ENCODE measurements at regions not wholly inside any gene's neighbourhood (a gene's known extent, or its start where the extent isn't known, plus 50 kb on each side); places are given as distances from the start of the nearest gene placed in this dataset.
"Not testable (repeated sequence)": the region's sequence is repeated elsewhere in the genome, so short reads cannot be mapped to it uniquely, and the experiment has no call there.

GRCh38 chr4:26244138-26244537 lies 76.7 kb upstream of the RBPJ start:
- H4K12ac ChIP-seq (ENCODE audit: low read depth, low read length); H2BK120ac ChIP-seq (ENCODE audit: insufficient read depth, low read length, poor library complexity); H2BK12ac ChIP-seq (ENCODE audit: low read length); H3K18ac ChIP-seq (ENCODE audit: low read length); H3K27ac ChIP-seq (ENCODE audit: low read depth, low read length); H4K91ac ChIP-seq (ENCODE audit: low read depth, low read length); DNase-seq; H4K8ac ChIP-seq (ENCODE audit: low read depth, low read length); H3K79me1 ChIP-seq (ENCODE audit: low read length); H3K4me3 ChIP-seq (ENCODE audit: low read depth, low read length); H2BK5ac ChIP-seq (ENCODE audit: low read depth, low read length, poor library complexity); H3K4me2 ChIP-seq (ENCODE audit: low read length); H3K4ac ChIP-seq (ENCODE audit: low read depth, low read length); H3K27me3 ChIP-seq (ENCODE audit: insufficient read depth, low read length); H3K9ac ChIP-seq (ENCODE audit: low read length); H3K14ac ChIP-seq (ENCODE audit: low read length); H3K4me1 ChIP-seq (ENCODE audit: control insufficient read depth in 1 of 2, insufficient read depth in 2 of 2, low read length in 2 of 2); H3K9me3 ChIP-seq (ENCODE audit: insufficient read depth, low read depth, low read length); H3K79me2 ChIP-seq (ENCODE audit: control insufficient read depth, insufficient read depth, low read length, poor library complexity); H3K36me3 ChIP-seq (ENCODE audit: control insufficient read depth in 1 of 2, insufficient read depth in 2 of 2, low read length in 2 of 2); H3K23ac ChIP-seq (ENCODE audit: low read length); H2AK5ac ChIP-seq (ENCODE audit: low read length); H2AFZ ChIP-seq (ENCODE audit: insufficient read depth, low read length, poor library complexity): not testable (repeated sequence)
- WGBS (ENCODE audit: extremely low coverage, insufficient coverage, insufficient read length), result no CpG with 5 or more reads among the region's 1 CpG

- Histone ChIP-seq H3K79me2 (ENCODE audit: control insufficient read depth, insufficient read depth, low read length, poor library complexity) (no peaks in the 10 kb centered on the region), H3K4me2 (ENCODE audit: low read length) (no peak overlapping the region), H3K4me1 (ENCODE audit: control insufficient read depth in 1 of 2, insufficient read depth in 2 of 2, low read length in 2 of 2) (peaks cover 0 to 2% of the 10 kb centered on the region in 2 experiments), H3K23ac (ENCODE audit: low read length) (no peak overlapping the region), H3K36me3 (ENCODE audit: control insufficient read depth in 1 of 2, insufficient read depth in 2 of 2, low read length in 2 of 2) (no peaks in the 10 kb centered on the region), H3K27me3 (ENCODE audit: insufficient read depth, low read length) (no peaks in the 10 kb centered on the region), H3K9me3 (ENCODE audit: insufficient read depth, low read depth, low read length) (no peaks in the 10 kb centered on the region), H3K18ac (ENCODE audit: low read length) (no peak overlapping the region), H2AK5ac (ENCODE audit: low read length) (no peak overlapping the region), H4K12ac (ENCODE audit: low read depth, low read length) (no peak overlapping the region), H2BK120ac (ENCODE audit: insufficient read depth, low read length, poor library complexity) (no peak overlapping the region), H2BK5ac (ENCODE audit: low read depth, low read length, poor library complexity) (no peak overlapping the region), H3K4ac (ENCODE audit: low read depth, low read length) (no peak overlapping the region), H3K27ac (ENCODE audit: low read depth, low read length) (no peak overlapping the region), H3K9ac (ENCODE audit: low read length) (no peak overlapping the region), H3K79me1 (ENCODE audit: low read length) (no peaks in the 10 kb centered on the region), H2BK12ac (ENCODE audit: low read length) (no peak overlapping the region), H2AFZ (ENCODE audit: insufficient read depth, low read length, poor library complexity) (no peak overlapping the region), H4K8ac (ENCODE audit: low read depth, low read length) (no peak overlapping the region), H3K4me3 (ENCODE audit: low read depth, low read length) (no peak overlapping the region), H4K91ac (ENCODE audit: low read depth, low read length) (no peak overlapping the region), H3K14ac (ENCODE audit: low read length) (no peak overlapping the region)
- no peak for DNase-seq
Observed at GRCh38 chr4:26248647-26249046, 72.2 kb upstream of the RBPJ start.

- Histone ChIP-seq H3K36me3 (ENCODE audit: control insufficient read depth in 1 of 2, insufficient read depth in 2 of 2, low read length in 2 of 2) (no peaks in the 10 kb centered on the region), H3K79me2 (ENCODE audit: control insufficient read depth, insufficient read depth, low read length, poor library complexity) (no peaks in the 10 kb centered on the region), H3K14ac (ENCODE audit: low read length) (no peak overlapping the region), H2AFZ (ENCODE audit: insufficient read depth, low read length, poor library complexity) (no peak overlapping the region), H3K9ac (ENCODE audit: low read length) (no peak overlapping the region), H3K4ac (ENCODE audit: low read depth, low read length) (no peak overlapping the region), H3K79me1 (ENCODE audit: low read length) (no peaks in the 10 kb centered on the region), H3K18ac (ENCODE audit: low read length) (no peak overlapping the region), H3K9me3 (ENCODE audit: insufficient read depth, low read depth, low read length) (no peaks in the 10 kb centered on the region), H3K4me2 (ENCODE audit: low read length) (no peak overlapping the region), H3K4me3 (ENCODE audit: low read depth, low read length) (no peak overlapping the region), H2BK12ac (ENCODE audit: low read length) (no peak overlapping the region), H4K91ac (ENCODE audit: low read depth, low read length) (no peak overlapping the region), H2BK5ac (ENCODE audit: low read depth, low read length, poor library complexity) (no peak overlapping the region), H3K4me1 (ENCODE audit: control insufficient read depth in 1 of 2, insufficient read depth in 2 of 2, low read length in 2 of 2) (peaks cover 0 to 2% of the 10 kb centered on the region in 2 experiments), H3K23ac (ENCODE audit: low read length) (no peak overlapping the region), H3K27me3 (ENCODE audit: insufficient read depth, low read length) (no peaks in the 10 kb centered on the region), H4K8ac (ENCODE audit: low read depth, low read length) (no peak overlapping the region), H4K12ac (ENCODE audit: low read depth, low read length) (no peak overlapping the region), H2BK120ac (ENCODE audit: insufficient read depth, low read length, poor library complexity) (no peak overlapping the region), H3K27ac (ENCODE audit: low read depth, low read length) (no peak overlapping the region), H2AK5ac (ENCODE audit: low read length) (no peak overlapping the region)
- WGBS (ENCODE audit: extremely low coverage, insufficient coverage, insufficient read length), result no CpG with 5 or more reads among the region's 8 CpGs
- DNase-seq, result peak; percentile 52 to 69
Observed at GRCh38 chr4:26252349-26253025, 68.3 kb upstream of the RBPJ start.

- peaks cover 0 to 2% of the 10 kb centered on the region in 2 experiments for H3K4me1 ChIP-seq (ENCODE audit: control insufficient read depth in 1 of 2, insufficient read depth in 2 of 2, low read length in 2 of 2)
- H3K4me2 ChIP-seq (ENCODE audit: low read length), result no peak overlapping the region
- H4K8ac ChIP-seq (ENCODE audit: low read depth, low read length), result no peak overlapping the region
- no peak overlapping the region for H3K23ac ChIP-seq (ENCODE audit: low read length)
- H2BK120ac ChIP-seq (ENCODE audit: insufficient read depth, low read length, poor library complexity), result no peak overlapping the region
- no peak overlapping the region for H4K91ac ChIP-seq (ENCODE audit: low read depth, low read length)
- no peak overlapping the region for H2BK5ac ChIP-seq (ENCODE audit: low read depth, low read length, poor library complexity)
- no peak overlapping the region for H3K9ac ChIP-seq (ENCODE audit: low read length)
- H2AFZ ChIP-seq (ENCODE audit: insufficient read depth, low read length, poor library complexity), result no peak overlapping the region
- no peak for DNase-seq
- H3K27me3 ChIP-seq (ENCODE audit: insufficient read depth, low read length), result no peaks in the 10 kb centered on the region
- no peak overlapping the region for H3K27ac ChIP-seq (ENCODE audit: low read depth, low read length)
- H3K9me3 ChIP-seq (ENCODE audit: insufficient read depth, low read depth, low read length), result no peaks in the 10 kb centered on the region
- H3K14ac ChIP-seq (ENCODE audit: low read length), result no peak overlapping the region
- no peak overlapping the region for H3K18ac ChIP-seq (ENCODE audit: low read length)
- H3K79me1 ChIP-seq (ENCODE audit: low read length), result no peaks in the 10 kb centered on the region
- H3K4ac ChIP-seq (ENCODE audit: low read depth, low read length), result no peak overlapping the region
- no peaks in the 10 kb centered on the region for H3K79me2 ChIP-seq (ENCODE audit: control insufficient read depth, insufficient read depth, low read length, poor library complexity)
- no peak overlapping the region for H4K12ac ChIP-seq (ENCODE audit: low read depth, low read length)
- no peak overlapping the region for H2BK12ac ChIP-seq (ENCODE audit: low read length)
- H3K4me3 ChIP-seq (ENCODE audit: low read depth, low read length), result no peak overlapping the region
- no peak overlapping the region for H2AK5ac ChIP-seq (ENCODE audit: low read length)
- no CpG with 5 or more reads among the region's 3 CpGs for WGBS (ENCODE audit: extremely low coverage, insufficient coverage, insufficient read length)
- no peaks in the 10 kb centered on the region for H3K36me3 ChIP-seq (ENCODE audit: control insufficient read depth in 1 of 2, insufficient read depth in 2 of 2, low read length in 2 of 2)
Observed at GRCh38 chr4:26253968-26254367, 66.8 kb upstream of the RBPJ start.
